ENCODE measurements at regions not wholly inside any gene's neighbourhood (a gene's known extent, or its start where the extent isn't known, plus 50 kb on each side); places are given as distances from the start of the nearest gene placed in this dataset.

DNA sequence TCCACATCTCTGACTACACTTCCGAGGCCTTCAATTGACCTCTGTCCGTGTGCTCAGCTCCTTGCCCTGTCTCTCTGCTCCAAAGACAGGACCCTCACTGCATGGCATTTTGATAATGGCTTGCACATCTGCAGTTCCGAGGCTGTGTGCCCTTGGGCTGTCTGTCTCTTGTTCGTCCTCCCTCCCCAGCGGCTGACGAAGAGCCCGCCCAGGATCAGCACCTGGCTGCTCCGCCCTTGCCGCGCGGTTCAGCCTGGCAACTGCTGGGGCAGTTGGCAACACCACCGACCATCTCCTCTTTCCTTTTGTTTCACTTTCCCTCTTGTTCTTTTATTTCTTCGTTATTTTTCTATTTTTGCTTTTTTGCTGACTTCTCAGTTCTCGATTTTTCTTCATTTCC is 270.4 kb downstream of the TEX29 start:
- no peak for TF ChIP-seq POLR2A (IDR thresholded peaks at IDR 0.05)
- TF ChIP-seq, protein P1, sequence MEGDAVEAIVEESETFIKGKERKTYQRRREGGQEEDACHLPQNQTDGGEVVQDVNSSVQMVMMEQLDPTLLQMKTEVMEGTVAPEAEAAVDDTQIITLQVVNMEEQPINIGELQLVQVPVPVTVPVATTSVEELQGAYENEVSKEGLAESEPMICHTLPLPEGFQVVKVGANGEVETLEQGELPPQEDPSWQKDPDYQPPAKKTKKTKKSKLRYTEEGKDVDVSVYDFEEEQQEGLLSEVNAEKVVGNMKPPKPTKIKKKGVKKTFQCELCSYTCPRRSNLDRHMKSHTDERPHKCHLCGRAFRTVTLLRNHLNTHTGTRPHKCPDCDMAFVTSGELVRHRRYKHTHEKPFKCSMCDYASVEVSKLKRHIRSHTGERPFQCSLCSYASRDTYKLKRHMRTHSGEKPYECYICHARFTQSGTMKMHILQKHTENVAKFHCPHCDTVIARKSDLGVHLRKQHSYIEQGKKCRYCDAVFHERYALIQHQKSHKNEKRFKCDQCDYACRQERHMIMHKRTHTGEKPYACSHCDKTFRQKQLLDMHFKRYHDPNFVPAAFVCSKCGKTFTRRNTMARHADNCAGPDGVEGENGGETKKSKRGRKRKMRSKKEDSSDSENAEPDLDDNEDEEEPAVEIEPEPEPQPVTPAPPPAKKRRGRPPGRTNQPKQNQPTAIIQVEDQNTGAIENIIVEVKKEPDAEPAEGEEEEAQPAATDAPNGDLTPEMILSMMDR (IDR thresholded peaks at IDR 0.05), result no peak
